ENCODE measurements at regions not wholly inside any gene's neighbourhood (a gene's known extent, or its start where the extent isn't known, plus 50 kb on each side); places are given as distances from the start of the nearest gene placed in this dataset.

- Mint-ChIP-seq H3K27ac (no peak overlapping the region), H3K9me3 (ENCODE audit: low read depth) (peaks cover 5% of the 10 kb centered on the region), H3K4me3 (no peak overlapping the region), H3K27me3 (no peaks in the 10 kb centered on the region), H3K4me1 (no peaks in the 10 kb centered on the region), H3K36me3 (no peaks in the 10 kb centered on the region)
- ATAC-seq (no peak), DNase-seq (no peak)
- CTCF ChIA-PET: no interaction called here
These were observed 686.6 kb upstream of the ADAMTS5 start for GRCh38 chr21:27653481-27653880.

GRCh38 chr21:27649762-27650161, 682.9 kb upstream of the ADAMTS5 start:
- Mint-ChIP-seq H3K9me3 (ENCODE audit: low read depth) (peaks cover 5% of the 10 kb centered on the region), H3K36me3 (no peaks in the 10 kb centered on the region), H3K27ac (no peak overlapping the region), H3K4me1 (no peaks in the 10 kb centered on the region), H3K27me3 (no peaks in the 10 kb centered on the region), H3K4me3 (no peak overlapping the region)
- DNase-seq (no peak), ATAC-seq (no peak)
- CTCF ChIA-PET: no interaction called here

- no peaks in the 10 kb centered on the region for H3K4me1 Mint-ChIP-seq
These were observed 682.4 kb upstream of the ADAMTS5 start for GRCh38 chr21:27649323-27649722.

GRCh38 chr21:27648560-27648959, 681.7 kb upstream of the ADAMTS5 start:
- H3K27ac Mint-ChIP-seq: no peak overlapping the region
- ATAC-seq: no peak
- no peak for DNase-seq
- no peaks in the 10 kb centered on the region for H3K4me1 Mint-ChIP-seq
- H3K27me3 Mint-ChIP-seq: no peaks in the 10 kb centered on the region
- H3K9me3 Mint-ChIP-seq (ENCODE audit: low read depth): peaks cover 5% of the 10 kb centered on the region
- no peak overlapping the region for H3K4me3 Mint-ChIP-seq
- CTCF ChIA-PET: no interaction called here
- no peaks in the 10 kb centered on the region for H3K36me3 Mint-ChIP-seq

More at GRCh38 chr21:27649323-27649722, 682.4 kb upstream of the ADAMTS5 start:
- DNase-seq (no peak), ATAC-seq (no peak)
- CTCF ChIA-PET: no interaction called here
- Mint-ChIP-seq H3K9me3 (ENCODE audit: low read depth) (peaks cover 5% of the 10 kb centered on the region), H3K36me3 (no peaks in the 10 kb centered on the region), H3K27me3 (no peaks in the 10 kb centered on the region), H3K4me3 (no peak overlapping the region), H3K27ac (no peak overlapping the region)

- Mint-ChIP-seq H3K27me3 (no peaks in the 10 kb centered on the region), H3K9me3 (ENCODE audit: low read depth) (peaks cover 5% of the 10 kb centered on the region), H3K36me3 (no peaks in the 10 kb centered on the region), H3K4me1 (no peaks in the 10 kb centered on the region), H3K4me3 (no peak overlapping the region), H3K27ac (no peak overlapping the region)
- DNase-seq: no peak
- CTCF ChIA-PET: no interaction called here
- ATAC-seq: no peak
These were observed 681.0 kb upstream of the ADAMTS5 start for GRCh38 chr21:27647921-27648320.

GRCh38 chr21:27647401-27647800, 680.5 kb upstream of the ADAMTS5 start:
- no peak overlapping the region for H3K27ac Mint-ChIP-seq
- H3K27me3 Mint-ChIP-seq: no peaks in the 10 kb centered on the region
- no peak overlapping the region for H3K4me3 Mint-ChIP-seq
- CTCF ChIA-PET: no interaction called here
- peaks cover 5% of the 10 kb centered on the region for H3K9me3 Mint-ChIP-seq (ENCODE audit: low read depth)
- no peaks in the 10 kb centered on the region for H3K36me3 Mint-ChIP-seq
- DNase-seq (no peak), ATAC-seq (no peak)
- no peaks in the 10 kb centered on the region for H3K4me1 Mint-ChIP-seq

GRCh38 chr21:27646691-27647090, 679.8 kb upstream of the ADAMTS5 start:
- H3K27ac Mint-ChIP-seq: no peak overlapping the region
- CTCF ChIA-PET: no interaction called here

GRCh38 chr21:27646056-27646455, 679.2 kb upstream of the ADAMTS5 start:
- H3K4me3 Mint-ChIP-seq: no peak overlapping the region
- no peak overlapping the region for H3K27ac Mint-ChIP-seq
- H3K9me3 Mint-ChIP-seq (ENCODE audit: low read depth): peaks cover 3% of the 10 kb centered on the region
- H3K4me1 Mint-ChIP-seq: no peaks in the 10 kb centered on the region
- no peaks in the 10 kb centered on the region for H3K36me3 Mint-ChIP-seq
- CTCF ChIA-PET: no interaction called here
- DNase-seq (no peak), ATAC-seq (no peak)
- H3K27me3 Mint-ChIP-seq: no peaks in the 10 kb centered on the region

More at GRCh38 chr21:27646691-27647090, 679.8 kb upstream of the ADAMTS5 start:
- no peaks in the 10 kb centered on the region for H3K27me3 Mint-ChIP-seq
- DNase-seq (no peak), ATAC-seq (no peak)
- no peaks in the 10 kb centered on the region for H3K36me3 Mint-ChIP-seq
- no peak overlapping the region for H3K4me3 Mint-ChIP-seq
- H3K4me1 Mint-ChIP-seq: no peaks in the 10 kb centered on the region
- peaks cover 3% of the 10 kb centered on the region for H3K9me3 Mint-ChIP-seq (ENCODE audit: low read depth)

GRCh38 chr21:27645285-27645684, 678.4 kb upstream of the ADAMTS5 start:
- Mint-ChIP-seq H3K27me3 (no peaks in the 10 kb centered on the region), H3K4me3 (no peak overlapping the region), H3K36me3 (no peaks in the 10 kb centered on the region), H3K9me3 (ENCODE audit: low read depth) (no peaks in the 10 kb centered on the region), H3K4me1 (no peaks in the 10 kb centered on the region), H3K27ac (no peak overlapping the region)
- no peak for ATAC-seq
- no peak for DNase-seq
- CTCF ChIA-PET: no interaction called here

GRCh38 chr21:27643326-27643725, 676.4 kb upstream of the ADAMTS5 start:
- no peak for DNase-seq
- no peaks in the 10 kb centered on the region for H3K36me3 Mint-ChIP-seq
- no peaks in the 10 kb centered on the region for H3K9me3 Mint-ChIP-seq (ENCODE audit: low read depth)
- no peak for ATAC-seq
- H3K4me3 Mint-ChIP-seq: no peak overlapping the region
- H3K4me1 Mint-ChIP-seq: no peaks in the 10 kb centered on the region
- no peaks in the 10 kb centered on the region for H3K27me3 Mint-ChIP-seq
- CTCF ChIA-PET: no interaction called here
- H3K27ac Mint-ChIP-seq: no peak overlapping the region

GRCh38 chr21:27639286-27639685, 672.4 kb upstream of the ADAMTS5 start:
- no peaks in the 10 kb centered on the region for H3K4me1 Mint-ChIP-seq
- CTCF ChIA-PET: no interaction called here

GRCh38 chr21:27636656-27637055, 669.8 kb upstream of the ADAMTS5 start:
- Mint-ChIP-seq H3K9me3 (ENCODE audit: low read depth) (no peaks in the 10 kb centered on the region), H3K36me3 (no peaks in the 10 kb centered on the region), H3K4me1 (no peaks in the 10 kb centered on the region), H3K27ac (no peak overlapping the region), H3K4me3 (no peak overlapping the region), H3K27me3 (no peaks in the 10 kb centered on the region)
- no peak for DNase-seq
- CTCF ChIA-PET: no interaction called here
- ATAC-seq: no peak

More at GRCh38 chr21:27639286-27639685, 672.4 kb upstream of the ADAMTS5 start:
- Mint-ChIP-seq H3K27ac (no peak overlapping the region), H3K4me3 (no peak overlapping the region), H3K36me3 (no peaks in the 10 kb centered on the region), H3K27me3 (no peaks in the 10 kb centered on the region), H3K9me3 (ENCODE audit: low read depth) (no peaks in the 10 kb centered on the region)
- ATAC-seq (no peak), DNase-seq (no peak)

- ATAC-seq (no peak), DNase-seq (no peak)
- H3K36me3 Mint-ChIP-seq: no peaks in the 10 kb centered on the region
- H3K9me3 Mint-ChIP-seq (ENCODE audit: low read depth): peaks cover 5% of the 10 kb centered on the region
- CTCF ChIA-PET: no interaction called here
- H3K4me3 Mint-ChIP-seq: no peak overlapping the region
- H3K27me3 Mint-ChIP-seq: no peaks in the 10 kb centered on the region
- H3K27ac Mint-ChIP-seq: no peak overlapping the region
- H3K4me1 Mint-ChIP-seq: no peaks in the 10 kb centered on the region
These were observed 666.7 kb upstream of the ADAMTS5 start for GRCh38 chr21:27633631-27634030.

GRCh38 chr21:27631471-27631870, 664.6 kb upstream of the ADAMTS5 start:
- no peak for ATAC-seq
- CTCF ChIA-PET: no interaction called here

GRCh38 chr21:27622631-27623030, 655.7 kb upstream of the ADAMTS5 start:
- CTCF ChIA-PET: no interaction called here
- Mint-ChIP-seq H3K4me3 (no peak overlapping the region), H3K36me3 (no peaks in the 10 kb centered on the region), H3K27ac (no peak overlapping the region), H3K9me3 (ENCODE audit: low read depth) (peaks cover 15% of the 10 kb centered on the region), H3K27me3 (no peaks in the 10 kb centered on the region), H3K4me1 (no peaks in the 10 kb centered on the region)
- DNase-seq (no peak), ATAC-seq (no peak)

More at GRCh38 chr21:27631471-27631870, 664.6 kb upstream of the ADAMTS5 start:
- H3K27ac Mint-ChIP-seq: no peak overlapping the region
- H3K4me3 Mint-ChIP-seq: no peak overlapping the region
- no peaks in the 10 kb centered on the region for H3K4me1 Mint-ChIP-seq
- DNase-seq: no peak
- peaks cover 8% of the 10 kb centered on the region for H3K9me3 Mint-ChIP-seq (ENCODE audit: low read depth)
- no peaks in the 10 kb centered on the region for H3K36me3 Mint-ChIP-seq
- no peaks in the 10 kb centered on the region for H3K27me3 Mint-ChIP-seq

Data from activated CD8-positive, alpha-beta memory T cell treated with anti-CD3 and anti-CD28 coated beads, Interleukin-2, amount 10 ng/mL, durations not matched to agents 7 days and 5 days (primary cell).